ENCODE measurements at regions not wholly inside any gene's neighbourhood (a gene's known extent, or its start where the extent isn't known, plus 50 kb on each side); places are given as distances from the start of the nearest gene placed in this dataset.

GRCh38 chr14:100381395-100382105 is 58.4 kb downstream of the SLC25A47 start:
- no peak for DNase-seq (ENCODE audit: low spot score)
- in situ Hi-C loops (cut with MboI; ENCODE audit: low pct_unique_long_range_greater_than_20kb, low sequenced_read_pairs, unreplicated experiment): no loop called here
- no peak for TF ChIP-seq CTCF (IDR thresholded peaks at IDR 0.05; ENCODE audit: extremely low read depth, insufficient read depth, missing control alignments)

GRCh38 chr14:100382106-100382455 is 58.9 kb downstream of the SLC25A47 start:
- no peak for TF ChIP-seq CTCF (IDR thresholded peaks at IDR 0.05; ENCODE audit: extremely low read depth, insufficient read depth, missing control alignments)
- in situ Hi-C loops (cut with MboI; ENCODE audit: low pct_unique_long_range_greater_than_20kb, low sequenced_read_pairs, unreplicated experiment): no loop called here
- no peak for DNase-seq (ENCODE audit: low spot score)

GRCh38 chr14:100383727-100384158 is 60.6 kb downstream of the SLC25A47 start:
- DNase-seq (ENCODE audit: low spot score): peak; percentile 80
- TF ChIP-seq CTCF (IDR thresholded peaks at IDR 0.05; ENCODE audit: extremely low read depth, insufficient read depth, missing control alignments): peak; percentile 92
- in situ Hi-C loops (cut with MboI; ENCODE audit: low pct_unique_long_range_greater_than_20kb, low sequenced_read_pairs, unreplicated experiment): no loop called here

- DNase-seq (ENCODE audit: low spot score): no peak
- no peak for TF ChIP-seq CTCF (IDR thresholded peaks at IDR 0.05; ENCODE audit: extremely low read depth, insufficient read depth, missing control alignments)
- in situ Hi-C loops (cut with MboI; ENCODE audit: low pct_unique_long_range_greater_than_20kb, low sequenced_read_pairs, unreplicated experiment): no loop called here
Observed at GRCh38 chr14:100384277-100384676, 61.1 kb downstream of the SLC25A47 start.

GRCh38 chr14:100384819-100385813 is 62.0 kb downstream of the SLC25A47 start:
- in situ Hi-C loops (cut with MboI; ENCODE audit: low pct_unique_long_range_greater_than_20kb, low sequenced_read_pairs, unreplicated experiment): loop anchor here (5.0 kb wide), 1 partner anchor 262 kb away; no protein-coding TSS in a partner anchor
- no peak for DNase-seq (ENCODE audit: low spot score)
- peak; percentile 20 for TF ChIP-seq CTCF (IDR thresholded peaks at IDR 0.05; ENCODE audit: extremely low read depth, insufficient read depth, missing control alignments)

GRCh38 chr14:100386121-100386520 is 63.0 kb downstream of the SLC25A47 start:
- no peak for TF ChIP-seq CTCF (IDR thresholded peaks at IDR 0.05; ENCODE audit: extremely low read depth, insufficient read depth, missing control alignments)
- in situ Hi-C loops (cut with MboI; ENCODE audit: low pct_unique_long_range_greater_than_20kb, low sequenced_read_pairs, unreplicated experiment): loop anchor here (5.0 kb wide), 1 partner anchor 261 kb away; no protein-coding TSS in a partner anchor
- no peak for DNase-seq (ENCODE audit: low spot score)
